Activated CD8-positive, alpha-beta memory T cell treated with anti-CD3 and anti-CD28 coated beads, Interleukin-2, amount 50 U/mL, for 4 hours (primary cell): ENCODE measurements at regions not wholly inside any gene's neighbourhood (a gene's known extent, or its start where the extent isn't known, plus 50 kb on each side); places are given as distances from the start of the nearest gene placed in this dataset.
"Not testable (repeated sequence)": the region's sequence is repeated elsewhere in the genome, so short reads cannot be mapped to it uniquely, and the experiment has no call there.

Source experiments
- DNase-seq: peaks from one replicate; pipeline ENCODE4 v3.0.0-alpha.2; 2020

DNA sequence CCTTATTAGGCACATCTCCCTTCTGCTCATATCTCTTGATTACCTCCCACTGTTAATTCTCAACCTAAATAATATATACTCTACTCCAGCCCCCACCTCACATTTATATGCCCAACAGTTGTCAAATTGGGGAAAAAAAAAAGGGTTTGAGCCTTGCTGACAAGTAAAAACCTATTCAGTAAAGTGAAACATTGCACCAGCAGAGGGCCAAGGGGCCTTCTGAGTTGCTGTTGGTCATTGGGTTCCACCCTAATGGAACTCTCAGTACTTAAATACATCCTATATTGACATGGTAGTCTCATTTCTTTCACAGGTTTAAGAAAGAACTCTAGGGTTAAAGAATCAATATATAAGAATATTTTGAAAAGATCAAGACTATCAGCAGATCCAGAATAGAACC lies 362.2 kb downstream of the SMARCA1 start:
- no peak for DNase-seq

DNA sequence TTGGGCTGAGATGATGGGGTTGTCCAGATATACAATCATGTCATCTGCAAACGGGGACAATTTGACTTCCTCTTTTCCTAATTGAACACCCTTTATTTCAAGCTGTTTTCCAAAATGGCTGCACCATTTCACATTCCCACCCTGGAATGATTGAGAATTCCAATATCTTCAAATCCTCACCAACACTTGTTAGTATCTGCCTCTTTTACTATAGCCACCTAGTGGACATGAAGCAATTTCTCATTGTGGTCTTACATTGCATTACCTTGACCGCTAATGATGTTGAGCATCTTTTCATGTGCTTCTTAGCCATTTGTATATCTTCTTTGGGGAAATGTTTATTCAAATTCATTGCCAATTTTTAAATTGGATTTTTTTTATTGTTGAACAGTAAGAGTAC lies 364.8 kb downstream of the SMARCA1 start:
- no peak for DNase-seq

DNA sequence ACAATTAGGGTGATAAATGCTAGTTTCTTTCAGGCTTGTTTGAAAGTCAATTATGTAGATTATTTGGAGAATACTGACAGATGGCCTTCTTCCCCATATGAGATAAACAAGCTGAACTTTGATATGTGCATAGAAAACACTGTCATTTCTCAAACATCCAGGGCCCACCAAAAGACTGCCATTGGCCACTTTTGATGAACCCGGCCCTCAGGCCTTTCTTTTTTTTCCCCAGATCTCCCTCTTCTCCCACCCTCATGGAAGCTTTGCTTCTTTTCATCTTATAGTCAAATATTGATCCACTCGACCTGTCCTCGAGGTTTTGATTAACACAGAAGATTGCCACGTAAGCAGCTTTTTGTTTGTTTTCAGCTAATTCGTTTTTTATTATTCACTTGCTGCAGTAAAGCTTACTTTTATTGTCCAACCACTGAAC lies 377.4 kb downstream of the SMARCA1 start:
- no peak for DNase-seq

DNA sequence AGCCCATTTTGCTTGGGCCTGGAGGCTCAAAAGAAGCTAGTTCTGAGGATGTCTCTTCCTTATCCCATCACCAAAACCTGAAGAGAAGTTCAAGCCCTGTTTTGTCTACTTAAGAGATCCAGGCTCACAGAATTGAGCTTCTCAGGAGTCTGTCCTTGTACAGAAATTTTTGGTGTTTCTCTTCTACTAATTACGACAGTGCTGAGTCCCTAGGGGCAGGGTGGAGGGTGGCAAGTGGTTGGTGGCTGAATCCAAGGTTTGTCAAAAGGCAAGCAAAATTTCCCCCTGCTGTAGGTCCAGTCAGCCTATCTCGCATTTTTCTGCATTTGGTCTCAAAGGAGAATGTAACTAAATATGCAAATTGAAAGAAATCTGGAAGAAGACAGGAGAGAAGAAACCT lies 377.9 kb downstream of the SMARCA1 start:
- DNase-seq = no peak

DNA sequence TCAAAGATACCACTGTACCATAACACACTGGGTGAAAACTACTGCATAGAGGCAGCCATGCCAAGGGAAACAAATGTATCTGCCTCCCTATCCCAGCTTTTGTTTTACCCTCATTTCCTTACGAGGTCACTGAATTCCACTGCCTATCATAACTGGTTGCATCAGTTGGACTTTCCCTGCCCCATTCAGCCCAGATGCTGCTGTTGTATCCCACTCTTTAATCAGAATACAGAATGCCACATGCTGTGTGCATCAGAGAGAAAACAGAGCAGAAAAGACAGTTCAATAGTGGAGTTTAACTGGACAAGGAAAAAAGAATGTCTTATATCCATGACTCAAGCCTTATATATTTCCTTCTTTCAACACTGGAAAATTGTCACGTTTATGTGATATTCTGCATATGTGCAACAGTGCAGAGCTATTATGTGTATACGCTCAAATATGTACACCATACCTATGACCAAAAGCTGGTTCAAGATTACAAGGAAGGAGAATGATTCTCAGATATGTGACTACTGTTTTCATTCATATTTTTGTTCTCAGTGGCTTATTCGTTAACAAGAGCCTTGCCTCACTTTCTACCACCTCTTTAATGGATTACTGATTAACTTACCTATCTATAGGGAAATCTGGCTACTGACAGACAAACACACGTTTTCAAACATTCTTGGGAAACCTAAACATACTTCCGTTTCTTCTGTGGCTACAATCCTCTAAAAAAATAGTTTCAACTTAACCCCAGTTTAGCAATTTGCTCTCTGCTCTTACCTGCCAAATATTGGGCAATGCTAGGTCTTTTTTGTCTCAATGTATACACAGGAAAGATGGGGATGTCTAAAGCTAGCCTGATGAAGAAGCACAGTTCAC lies 378.9 kb downstream of the SMARCA1 start:
- no peak for DNase-seq

DNA sequence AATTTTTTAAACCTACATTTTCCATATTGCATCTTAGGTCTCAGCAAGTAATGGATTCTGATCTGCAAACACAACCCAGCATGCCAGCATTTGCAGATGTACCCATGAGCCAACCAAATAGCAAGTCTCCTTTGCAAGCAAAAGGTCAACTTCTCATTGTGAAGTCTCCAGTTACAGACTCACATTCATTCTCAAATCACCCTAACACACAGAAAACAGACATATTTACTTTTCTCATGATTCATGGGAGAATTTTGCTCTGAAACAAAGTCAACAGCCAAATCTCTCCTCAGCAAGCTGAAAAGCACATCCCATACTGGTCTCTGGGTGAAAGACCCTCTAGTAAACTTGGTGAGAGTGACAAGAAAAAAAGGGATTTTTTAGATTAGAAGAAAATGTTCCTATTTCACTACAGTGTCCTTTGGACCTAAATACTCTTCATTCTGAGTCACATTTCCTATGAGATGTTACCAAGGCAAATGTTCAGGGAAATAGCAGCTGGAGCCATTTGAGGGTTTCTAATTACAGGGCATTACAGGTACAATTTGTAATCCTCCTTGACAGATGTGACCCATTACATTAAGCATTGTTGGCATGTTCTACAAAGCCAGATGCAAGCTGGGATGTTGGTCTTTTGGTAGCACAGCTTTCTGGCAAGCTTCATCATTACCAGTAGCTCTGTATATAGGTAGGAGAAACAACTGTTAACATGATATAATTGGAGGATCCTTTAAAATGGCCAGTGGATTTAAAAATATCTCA lies 383.3 kb downstream of the SMARCA1 start:
- no peak for DNase-seq

DNA sequence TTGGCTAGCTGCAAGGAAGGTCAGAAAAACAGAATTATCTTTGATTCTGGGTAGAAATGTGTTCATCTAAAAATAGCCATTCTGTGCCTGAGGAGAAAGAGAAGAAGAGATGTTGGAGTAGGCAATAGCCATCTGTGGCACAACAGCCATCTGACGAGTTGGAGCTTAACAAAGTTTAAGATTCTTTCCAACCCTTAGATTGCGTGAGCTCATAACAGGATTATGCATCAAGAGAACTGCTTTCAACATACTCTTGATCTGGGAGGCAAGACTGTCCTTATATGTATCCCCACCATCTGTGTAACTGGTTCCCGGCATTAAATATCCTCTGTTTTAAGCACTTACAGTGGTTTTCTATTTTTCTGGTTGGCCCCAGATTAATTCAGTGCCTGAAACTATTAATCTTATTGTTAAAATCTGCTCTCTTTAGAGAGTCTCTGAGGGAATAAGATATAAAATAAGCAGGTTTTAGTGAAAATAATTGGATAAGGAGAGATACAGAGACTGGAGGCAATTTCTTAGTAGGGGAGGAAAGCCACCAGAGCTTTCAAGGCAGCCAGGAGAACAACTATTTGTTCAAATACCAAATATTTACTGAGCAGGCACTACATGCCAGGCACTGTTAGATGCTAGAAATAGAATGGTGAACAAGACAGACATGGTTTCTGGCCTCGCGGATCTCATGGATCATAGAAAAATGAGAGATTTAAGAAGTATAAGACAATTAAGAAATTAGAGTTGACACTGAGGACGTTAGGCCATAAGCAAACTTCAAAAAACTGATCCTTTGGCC lies 398.0 kb downstream of the SMARCA1 start:
- no peak for DNase-seq

DNA sequence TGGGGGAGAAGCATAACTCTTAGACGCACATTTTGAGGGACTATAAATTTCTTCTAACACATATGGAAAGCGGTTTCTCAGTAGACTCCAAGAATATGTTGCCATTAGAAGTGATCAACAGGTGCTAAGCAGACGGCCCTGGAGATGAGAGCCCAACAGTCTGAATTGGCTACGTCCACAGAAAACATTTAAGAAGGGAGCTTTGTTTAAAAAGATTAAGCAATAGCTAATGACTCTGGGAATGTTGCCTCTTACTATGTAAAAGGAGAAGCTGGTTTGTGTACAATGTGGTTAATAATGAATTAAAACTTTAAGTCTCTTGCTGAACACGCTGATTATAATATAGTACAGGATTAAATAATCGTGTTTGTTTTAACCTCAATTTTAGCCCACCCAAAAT lies 399.5 kb downstream of the SMARCA1 start:
- no peak for DNase-seq

DNA sequence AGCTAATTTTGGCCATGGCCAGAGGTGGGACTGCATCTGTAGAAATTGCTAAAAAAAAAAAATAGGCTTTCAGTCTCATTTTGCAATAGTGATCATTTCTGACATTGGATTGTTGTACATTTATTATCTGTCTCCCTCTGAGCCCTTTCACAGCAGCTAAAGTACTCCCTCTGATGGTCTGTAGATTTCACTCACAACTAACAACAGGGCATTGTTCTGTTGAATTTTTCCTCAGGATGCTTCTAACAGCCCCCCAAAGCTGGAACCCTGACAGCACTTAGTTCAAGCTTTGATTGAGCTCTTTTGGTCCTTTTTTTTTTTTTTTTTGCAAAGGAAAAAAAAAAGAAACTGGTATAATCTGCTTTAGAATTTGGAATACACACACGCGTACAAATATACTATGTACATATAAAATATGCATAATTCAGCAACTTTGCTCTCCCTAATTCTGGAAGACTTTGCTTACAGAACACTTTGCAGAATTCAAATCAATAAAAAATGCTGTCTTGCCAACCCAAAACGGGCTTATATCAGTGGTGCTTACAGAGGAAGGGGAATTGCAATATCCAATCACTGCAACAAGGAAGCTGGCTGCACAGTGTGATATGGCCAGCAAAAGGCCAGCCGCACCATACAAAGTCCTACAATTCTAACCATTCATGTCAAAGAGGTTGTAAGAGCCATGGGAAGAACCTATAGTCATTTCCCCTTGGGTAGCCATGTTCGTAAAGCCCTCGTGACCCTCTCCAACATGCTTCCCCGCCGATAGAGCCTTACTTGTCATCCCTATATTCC lies 406.4 kb downstream of the SMARCA1 start:
- no peak for DNase-seq

DNA sequence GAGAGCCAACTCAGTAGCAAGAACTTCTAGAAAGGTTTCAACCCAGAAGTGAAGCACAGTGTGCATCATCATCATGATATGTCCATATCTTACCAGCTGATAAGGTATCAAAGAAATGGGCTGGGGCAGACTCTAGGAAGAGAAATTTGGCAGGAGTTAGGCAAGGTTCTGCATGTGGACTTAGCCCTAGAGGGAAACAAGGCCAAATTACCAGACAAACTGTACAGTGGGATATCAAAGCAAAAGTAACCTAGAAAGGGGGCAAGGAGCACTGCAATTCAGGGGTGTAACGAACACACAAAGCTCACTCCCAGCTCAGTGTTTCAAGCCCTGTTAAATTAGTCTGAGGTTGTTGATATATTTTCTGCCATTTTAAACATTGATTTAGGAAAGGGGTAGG lies 407.4 kb downstream of the SMARCA1 start:
- DNase-seq = no peak

DNA sequence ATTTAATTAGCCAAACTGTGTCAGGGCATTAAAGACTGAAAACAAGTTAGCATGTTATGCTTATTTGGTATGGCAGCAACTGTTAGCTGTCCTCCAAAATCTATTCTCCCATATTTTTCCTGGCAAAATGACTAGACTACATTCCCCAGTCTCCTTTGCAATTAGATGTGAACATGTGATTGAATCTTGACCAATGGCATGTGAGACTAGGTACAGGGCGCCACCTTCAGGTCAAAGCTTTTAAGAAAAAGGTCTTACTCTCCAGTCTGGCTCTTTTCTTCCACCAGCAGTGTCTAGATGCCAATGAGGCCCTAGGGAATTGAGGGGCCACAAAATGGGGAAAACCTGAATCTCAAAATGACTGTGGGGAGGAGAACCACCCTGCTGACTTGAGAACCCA lies 408.2 kb downstream of the SMARCA1 start:
- DNase-seq = no peak

DNA sequence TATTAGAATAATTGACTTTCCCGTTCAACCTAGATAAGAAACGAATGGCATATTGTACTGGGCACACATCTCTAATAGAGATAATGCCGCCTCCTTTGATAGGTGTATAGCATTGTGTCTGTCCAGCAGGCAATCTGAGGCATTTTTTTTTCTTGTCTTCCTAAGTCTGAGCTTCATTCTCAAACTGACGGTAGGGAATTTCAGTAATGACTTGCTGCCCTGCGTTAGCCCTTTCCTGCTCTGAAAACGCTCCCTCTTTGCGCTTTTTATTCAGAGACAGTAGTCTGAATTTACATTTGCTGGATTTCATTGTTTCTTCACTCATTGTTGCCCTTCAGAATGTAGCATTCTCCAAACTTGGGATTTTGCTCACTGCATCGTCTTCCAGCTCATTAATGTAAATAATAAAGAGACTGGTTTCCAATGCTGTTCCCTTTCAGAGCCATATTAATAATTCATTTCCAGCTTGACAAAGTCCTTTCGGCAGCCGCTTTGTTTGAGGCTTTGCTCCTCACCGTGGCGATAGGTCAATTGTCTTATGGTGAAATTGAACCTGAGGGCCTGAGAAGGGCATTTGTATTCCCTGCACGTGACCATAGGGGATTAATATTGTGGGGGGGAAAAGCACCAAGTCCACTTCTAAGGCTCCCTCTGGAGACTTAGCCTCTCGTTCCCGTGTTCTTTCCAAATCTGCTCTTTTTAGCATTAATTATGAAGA lies 412.1 kb downstream of the SMARCA1 start:
- DNase-seq = no peak

DNA sequence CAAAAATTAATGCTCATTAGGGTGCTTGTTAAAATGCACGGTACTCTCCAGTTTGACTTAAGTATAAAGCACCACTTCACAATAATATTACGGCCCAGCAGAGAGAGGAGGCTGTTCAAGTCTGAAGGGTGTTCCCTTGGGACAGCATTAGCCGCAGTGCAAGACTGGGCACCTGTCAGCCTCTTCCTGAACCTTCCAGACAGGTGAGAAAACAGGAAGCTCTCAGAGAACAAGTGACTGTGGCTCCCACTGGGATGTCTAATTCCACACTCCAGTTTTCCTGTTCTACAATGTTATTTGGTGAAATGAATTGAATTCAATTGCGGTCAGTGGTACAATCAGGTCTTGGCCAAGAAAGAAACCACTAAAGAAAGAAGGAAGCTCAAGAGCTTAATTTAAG lies 414.4 kb downstream of the SMARCA1 start:
- DNase-seq = no peak

DNA sequence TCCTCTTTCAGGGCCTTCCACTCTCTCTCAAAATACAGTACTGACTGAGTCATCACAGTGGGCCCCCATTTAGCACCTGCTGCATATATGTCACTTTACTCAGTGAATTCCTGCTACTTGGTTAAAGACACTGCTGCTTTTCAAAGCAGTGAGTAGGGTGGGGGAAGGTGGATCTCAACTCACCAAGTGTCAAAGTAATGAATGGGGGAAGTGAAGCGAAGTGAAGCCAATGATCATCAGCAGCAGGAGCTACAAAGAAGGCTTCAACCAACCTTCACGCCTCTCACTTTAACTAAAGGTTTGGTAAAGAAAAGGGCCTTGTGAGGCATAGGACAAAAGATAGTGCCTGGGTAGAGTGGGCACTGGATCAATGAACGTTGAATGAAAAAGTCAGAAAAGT lies 424.1 kb downstream of the SMARCA1 start:
- DNase-seq = no peak

DNA sequence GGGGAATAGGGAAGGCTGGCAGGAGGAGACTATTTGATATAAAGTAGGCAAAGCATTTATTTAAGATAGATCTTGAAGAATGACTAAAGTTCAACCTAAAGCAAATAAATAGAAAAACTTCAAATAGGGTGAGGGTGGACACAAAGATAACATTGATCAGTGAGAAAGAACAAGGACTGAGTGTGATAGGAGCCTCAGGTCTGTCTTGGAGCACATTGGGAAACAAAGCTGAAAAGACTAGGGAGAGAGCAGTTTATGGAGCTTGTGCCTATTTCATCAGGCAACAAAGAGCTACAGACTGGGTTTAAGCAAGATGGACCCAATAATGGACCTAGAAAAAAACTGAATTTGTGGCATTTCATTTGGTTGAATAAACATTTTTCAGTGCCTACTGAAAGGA lies 425.6 kb downstream of the SMARCA1 start:
- DNase-seq = no peak

DNA sequence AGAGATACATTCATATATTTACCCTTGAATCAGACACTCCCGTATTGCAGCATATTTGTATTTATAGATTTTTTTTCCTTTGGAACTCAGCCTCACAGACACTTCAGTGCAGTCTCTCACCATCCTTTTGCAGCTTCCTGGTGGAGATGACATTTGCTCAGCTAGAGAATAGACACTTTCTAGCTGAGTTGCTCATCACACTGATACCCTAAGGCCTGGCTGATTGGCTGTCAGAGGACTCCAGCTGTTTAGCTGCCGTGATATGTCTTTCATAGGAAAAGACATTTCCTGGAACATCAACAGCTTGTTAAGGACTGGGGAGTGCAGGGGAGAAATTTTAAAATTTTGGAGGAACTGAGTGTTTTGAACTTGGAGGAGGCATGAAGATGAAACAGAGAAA lies 429.6 kb downstream of the SMARCA1 start:
- no peak for DNase-seq

DNA sequence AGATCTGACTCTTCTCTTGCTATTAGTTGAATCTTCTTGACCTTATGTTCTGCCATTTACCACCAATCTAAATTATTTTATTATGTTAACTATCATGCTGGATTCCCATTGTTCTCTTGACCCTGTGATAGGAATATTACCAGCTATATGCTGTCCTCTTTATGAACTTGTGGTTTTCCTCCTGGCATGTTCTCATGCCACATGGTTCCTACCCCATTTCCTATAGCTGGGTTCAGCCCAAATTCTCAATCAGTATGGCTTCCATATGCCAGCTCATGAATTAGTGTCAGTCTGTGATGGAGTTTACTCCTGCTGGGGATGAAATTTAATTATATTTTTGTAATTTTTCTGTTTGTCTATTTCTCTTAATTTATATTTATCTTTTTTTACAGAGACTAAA lies 430.5 kb downstream of the SMARCA1 start:
- no peak for DNase-seq

DNA sequence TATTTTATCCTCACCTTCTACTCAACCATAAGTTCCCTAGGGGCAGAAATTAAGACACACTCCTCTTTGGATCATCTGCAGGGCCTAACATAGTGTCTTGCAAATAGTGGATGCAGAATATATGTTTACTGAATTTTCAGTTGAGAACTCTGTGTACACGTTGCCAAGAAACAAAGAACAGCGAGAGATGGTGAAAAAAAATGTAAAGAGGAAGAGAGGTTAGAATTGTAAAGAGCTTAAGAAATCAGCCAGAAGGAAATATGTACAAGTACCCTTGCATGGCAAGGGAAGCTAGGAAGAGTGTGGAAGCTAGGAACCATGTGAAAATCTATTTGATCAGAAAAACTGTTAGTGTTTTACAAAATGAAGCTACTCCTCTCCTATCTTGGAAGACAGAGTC lies 431.0 kb downstream of the SMARCA1 start:
- no peak for DNase-seq

DNA sequence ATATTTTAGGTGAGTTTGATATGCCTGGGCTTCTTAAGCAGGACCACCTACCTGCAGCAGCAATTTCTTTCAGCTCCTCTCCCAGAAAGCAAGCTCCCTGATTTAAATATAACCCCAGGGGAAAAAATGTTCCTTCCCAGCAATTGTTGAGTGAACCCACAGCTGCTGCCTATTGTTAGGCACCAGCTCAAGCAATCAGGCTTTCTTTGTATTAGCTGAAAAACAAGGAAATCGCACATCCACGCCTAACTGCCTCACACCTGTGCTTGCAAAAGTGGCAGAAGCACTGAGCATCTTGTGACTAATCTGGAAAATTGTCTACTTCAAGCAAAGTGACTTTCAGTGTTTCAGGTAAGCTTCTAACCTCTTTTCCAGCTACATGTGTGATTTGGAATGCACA lies 432.2 kb downstream of the SMARCA1 start:
- DNase-seq = no peak

DNA sequence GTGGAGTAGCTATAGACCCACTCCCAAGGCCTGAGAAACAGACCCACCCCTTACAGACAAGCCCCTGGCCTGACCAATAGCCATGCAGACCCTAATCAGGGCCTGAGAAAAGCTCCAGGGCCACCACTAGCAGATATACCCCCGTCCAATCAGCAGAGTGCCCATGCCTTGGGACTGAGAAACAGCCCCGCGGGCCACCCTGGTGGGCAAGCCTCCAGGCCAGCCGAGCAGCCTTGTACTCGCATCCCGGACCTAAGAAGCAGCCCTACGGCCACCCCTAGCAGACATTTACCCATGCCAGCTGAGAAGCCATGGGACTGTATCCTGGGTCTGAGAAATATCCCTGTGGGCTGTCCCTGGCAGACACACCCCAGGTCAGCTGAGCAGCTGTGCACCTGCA lies 436.5 kb downstream of the SMARCA1 start:
- DNase-seq = no peak

DNA sequence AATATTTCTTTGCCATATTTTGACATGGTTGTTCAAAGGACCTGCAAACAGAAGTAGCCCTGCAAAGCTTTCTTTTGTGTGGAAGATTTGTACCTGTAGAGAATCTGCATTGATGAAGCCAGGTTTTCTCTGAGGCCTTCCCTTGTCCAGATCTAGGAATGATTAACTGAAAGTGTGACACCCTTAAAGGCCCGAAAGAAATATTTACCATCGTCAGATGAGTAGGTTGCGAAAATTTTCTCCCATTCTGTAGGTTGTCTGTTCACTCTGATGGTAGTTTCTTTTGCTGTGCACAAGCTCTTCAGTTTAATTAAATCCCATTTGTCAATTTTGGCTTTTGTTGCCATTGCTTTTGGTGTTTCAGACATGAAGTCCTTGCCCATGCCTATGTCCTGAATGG lies 439.0 kb downstream of the SMARCA1 start:
- not testable (repeated sequence) for DNase-seq
